Urinary bladder (tissue), 3 donors: ENCODE measurements at regions not wholly inside any gene's neighbourhood (a gene's known extent, or its start where the extent isn't known, plus 50 kb on each side); places are given as distances from the start of the nearest gene placed in this dataset.
"Not testable (repeated sequence)": the region's sequence is repeated elsewhere in the genome, so short reads cannot be mapped to it uniquely, and the experiment has no call there.

ENCODE experiments used
- DNase-seq: peaks from one replicate; pipeline ENCODE4 v3.0.0-alpha.2; 2015; ENCODE audit errors: extremely low spot score
- H3K27ac ChIP-seq: one replicate; pipeline ENCODE4 v1.5.1; 2013; ENCODE audit warnings: low read depth, mild to moderate bottlenecking, moderate library complexity
- H3K36me3 ChIP-seq: one replicate; pipeline ENCODE4 v1.6.1; 2013; ENCODE audit warnings: mild to moderate bottlenecking, moderate library complexity; ENCODE audit not compliant: insufficient read depth
- H3K4me1 ChIP-seq: one replicate; pipeline ENCODE4 v1.6.1; 2013; ENCODE audit warnings: mild to moderate bottlenecking, moderate library complexity; ENCODE audit not compliant: insufficient read depth
- H3K4me3 ChIP-seq: one replicate; pipeline ENCODE4 v1.5.1; 2013; ENCODE audit warnings: low read depth, low read length
- WGBS: extraction: QIAGEN DNeasy Blood & Tissue Kit; methylation state at CpG from one replicate; pipeline ENCODE4 v1.1.7; 2013; 5-methylcytosine and 5-hydroxymethylcytosine counted together
- donor health status: healthy with polysubstance abuse.
- donor health status: healthy.

GRCh38 chr10:59463909-59464308 is 101.6 kb upstream of the FAM13C start:
- Histone ChIP-seq H3K4me3 (no peak overlapping the region), H3K27ac (no peak overlapping the region), H3K36me3 (no peaks in the 10 kb centered on the region), H3K4me1 (no peaks in the 10 kb centered on the region)
- whole genome bisulfite sequencing: 88% methylated on average over 4 of the region's 4 CpGs
- no peak for DNase-seq

- Histone ChIP-seq H3K4me3 (no peak overlapping the region), H3K27ac (no peak overlapping the region), H3K36me3 (no peaks in the 10 kb centered on the region), H3K4me1 (no peaks in the 10 kb centered on the region)
- no peak for DNase-seq
- WGBS: 80% methylated on average over 3 of the region's 3 CpGs
Measured at GRCh38 chr10:59460601-59461000, 98.3 kb upstream of the FAM13C start.

- H3K4me1 ChIP-seq: no peaks in the 10 kb centered on the region
- H3K27ac ChIP-seq: no peak overlapping the region
- 55% methylated on average over 2 of the region's 2 CpGs for WGBS
- DNase-seq: no peak
- H3K36me3 ChIP-seq: no peaks in the 10 kb centered on the region
- no peak overlapping the region for H3K4me3 ChIP-seq
Measured at GRCh38 chr10:59456199-59456598, 93.8 kb upstream of the FAM13C start.

- H3K27ac ChIP-seq: no peak overlapping the region
- DNase-seq: no peak
- 66% methylated on average over 5 of the region's 5 CpGs for WGBS
- H3K4me3 ChIP-seq: no peak overlapping the region
- no peaks in the 10 kb centered on the region for H3K4me1 ChIP-seq
- no peaks in the 10 kb centered on the region for H3K36me3 ChIP-seq
Measured at GRCh38 chr10:59454171-59454919, 92.0 kb upstream of the FAM13C start.

- no peak overlapping the region for H3K27ac ChIP-seq
- no peak for DNase-seq
- no peak overlapping the region for H3K4me3 ChIP-seq
- no peaks in the 10 kb centered on the region for H3K4me1 ChIP-seq
- H3K36me3 ChIP-seq: no peaks in the 10 kb centered on the region
- WGBS: 93% methylated on average over 1 of the region's 1 CpG
Measured at GRCh38 chr10:59448616-59449015, 86.3 kb upstream of the FAM13C start.

- no peaks in the 10 kb centered on the region for H3K36me3 ChIP-seq
- no peak for DNase-seq
- no peak overlapping the region for H3K4me3 ChIP-seq
- H3K4me1 ChIP-seq: no peaks in the 10 kb centered on the region
- H3K27ac ChIP-seq: no peak overlapping the region
Measured at GRCh38 chr10:59435707-59436106, 73.4 kb upstream of the FAM13C start.

GRCh38 chr10:59434463-59435321 is 72.3 kb upstream of the FAM13C start:
- Histone ChIP-seq H3K36me3 (no peaks in the 10 kb centered on the region), H3K4me1 (no peaks in the 10 kb centered on the region), H3K27ac (no peak overlapping the region), H3K4me3 (no peak overlapping the region)
- DNase-seq: peak; percentile 13
- 26% methylated on average over 4 of the region's 4 CpGs for WGBS

GRCh38 chr10:59433720-59434428 is 71.5 kb upstream of the FAM13C start:
- Histone ChIP-seq H3K4me1 (no peaks in the 10 kb centered on the region), H3K4me3 (no peak overlapping the region), H3K36me3 (no peaks in the 10 kb centered on the region), H3K27ac (no peak overlapping the region)
- no peak for DNase-seq
- 84% methylated on average over 2 of the region's 2 CpGs for WGBS

- Histone ChIP-seq H3K36me3 (no peaks in the 10 kb centered on the region), H3K4me3 (no peak overlapping the region), H3K27ac (no peak overlapping the region), H3K4me1 (no peaks in the 10 kb centered on the region)
- DNase-seq: no peak
- WGBS: 67% methylated on average over 3 of the region's 3 CpGs
Measured at GRCh38 chr10:59432207-59432900, 70.0 kb upstream of the FAM13C start.

GRCh38 chr10:59413795-59414194 is 51.4 kb upstream of the FAM13C start:
- H3K4me1 ChIP-seq, H3K36me3 ChIP-seq, H3K27ac ChIP-seq, DNase-seq, H3K4me3 ChIP-seq: not testable (repeated sequence)
- 60% methylated on average over 5 of the region's 5 CpGs for WGBS
